Fibroblast of lung (primary cell): ENCODE measurements at regions not wholly inside any gene's neighbourhood (a gene's known extent, or its start where the extent isn't known, plus 50 kb on each side); places are given as distances from the start of the nearest gene placed in this dataset.

Experiments used
- CTCF ChIP-seq, 2 donors: IDR thresholded peaks in 1 of 2; conservative IDR thresholded peaks in 1 of 2; 1 replicate in 1 of 2; 2 replicates in 1 of 2; pipeline ENCODE4 v1.5.1; 2011 to 2012; ENCODE audit warnings: low read length in 2 of 2, control low read depth in 1 of 2, inconsistent platforms in 1 of 2, low read depth in 1 of 2, mild to moderate bottlenecking in 1 of 2
- EZH2 ChIP-seq: IDR thresholded peaks from 2 replicates; pipeline ENCODE4 v1.5.1; 2012; ENCODE audit warnings: low read length, control low read depth, mild to moderate bottlenecking; ENCODE audit errors: missing control alignments

GRCh38 chr1:101508913-101509312 lies 272.1 kb downstream of the S1PR1 start:
- TF ChIP-seq CTCF (conservative IDR thresholded peaks at IDR 0.05 in 1 of 2, IDR thresholded peaks at IDR 0.05 in 1 of 2; ENCODE audit: low read depth in 1 of 2, low read length in 2 of 2) (no peak), EZH2 (no peak)
